ENCODE measurements at regions not wholly inside any gene's neighbourhood (a gene's known extent, or its start where the extent isn't known, plus 50 kb on each side); places are given as distances from the start of the nearest gene placed in this dataset.

GRCh38 chr21:26632691-26633090 lies 59.6 kb upstream of the CYYR1 start:
- no peak for TF ChIP-seq CTCF (IDR thresholded peaks at IDR 0.05)
- no peak for TF ChIP-seq POLR2AphosphoS5 (IDR thresholded peaks at IDR 0.05)
- no peak for TF ChIP-seq POLR2A (IDR thresholded peaks at IDR 0.05)
- TF ChIP-seq EP300 (IDR thresholded peaks at IDR 0.05): no peak

Measured in gastroesophageal sphincter (tissue), 3 donors.